NOMO-1 treated with DMSO at 0.1 percent for 48 hours (cell line): ENCODE measurements at regions not wholly inside any gene's neighbourhood (a gene's known extent, or its start where the extent isn't known, plus 50 kb on each side); places are given as distances from the start of the nearest gene placed in this dataset.

Source experiments
- DNase-seq: peaks from one replicate; lab custom pipeline; 2025; ENCODE audit not compliant: unreplicated experiment; lab: John Stamatoyannopoulos, UW

DNA sequence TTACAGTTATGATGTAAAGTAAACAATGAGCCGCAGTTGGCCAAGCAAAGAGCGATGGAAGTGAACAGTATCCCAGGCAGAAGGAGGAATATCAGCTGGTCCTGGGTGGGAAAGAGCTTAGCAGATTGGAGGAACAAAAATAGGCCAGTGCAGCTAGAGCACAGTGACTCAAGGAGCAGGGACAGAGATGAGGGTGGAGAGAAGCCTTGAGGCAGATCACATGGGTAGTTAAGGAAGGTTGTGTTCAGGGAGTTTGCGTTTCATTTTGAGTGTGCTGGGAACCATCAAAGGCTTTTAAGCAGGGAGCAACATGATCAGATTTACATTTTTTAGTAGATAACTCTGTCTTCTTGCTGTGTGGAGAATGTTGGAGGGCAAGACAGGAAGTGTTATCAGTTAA is 113.6 kb downstream of the OAT start:
- DNase-seq = no peak

DNA sequence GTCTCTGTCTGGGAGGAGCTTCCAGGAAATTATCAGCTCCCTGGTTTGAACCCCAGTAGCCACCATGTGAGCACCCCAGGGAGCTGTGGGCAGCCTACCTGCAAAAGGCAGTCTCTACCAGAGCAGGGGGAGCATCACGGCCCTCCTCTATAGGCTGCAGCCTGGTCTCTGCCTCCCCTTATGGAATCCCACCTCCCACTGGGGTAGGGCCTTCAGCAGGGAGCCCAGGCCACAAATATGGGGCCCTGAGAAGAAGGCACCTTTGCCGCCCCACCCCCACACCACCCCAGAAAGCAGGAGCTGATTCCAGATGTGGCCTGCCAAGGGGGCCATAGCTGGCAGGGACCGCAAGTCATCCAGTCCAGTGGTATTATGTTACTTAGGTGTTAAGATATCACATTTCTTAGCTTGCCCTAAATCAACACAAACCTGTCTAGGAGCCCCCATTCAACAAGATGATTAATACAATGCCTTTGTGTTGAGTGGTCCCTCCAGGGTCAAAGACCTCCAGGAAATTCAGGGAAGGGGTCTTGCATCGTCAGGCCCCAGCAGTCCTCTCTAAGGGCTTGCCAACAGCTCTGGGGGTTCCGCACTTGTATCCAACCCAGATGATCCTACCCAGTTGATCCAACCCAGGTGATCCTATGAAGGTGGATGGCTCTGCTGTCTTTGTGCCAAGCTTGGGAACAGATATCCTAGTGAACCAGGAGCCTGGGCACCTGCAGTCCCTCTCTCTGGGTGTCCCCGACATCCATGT is 114.9 kb downstream of the OAT start:
- no peak for DNase-seq

DNA sequence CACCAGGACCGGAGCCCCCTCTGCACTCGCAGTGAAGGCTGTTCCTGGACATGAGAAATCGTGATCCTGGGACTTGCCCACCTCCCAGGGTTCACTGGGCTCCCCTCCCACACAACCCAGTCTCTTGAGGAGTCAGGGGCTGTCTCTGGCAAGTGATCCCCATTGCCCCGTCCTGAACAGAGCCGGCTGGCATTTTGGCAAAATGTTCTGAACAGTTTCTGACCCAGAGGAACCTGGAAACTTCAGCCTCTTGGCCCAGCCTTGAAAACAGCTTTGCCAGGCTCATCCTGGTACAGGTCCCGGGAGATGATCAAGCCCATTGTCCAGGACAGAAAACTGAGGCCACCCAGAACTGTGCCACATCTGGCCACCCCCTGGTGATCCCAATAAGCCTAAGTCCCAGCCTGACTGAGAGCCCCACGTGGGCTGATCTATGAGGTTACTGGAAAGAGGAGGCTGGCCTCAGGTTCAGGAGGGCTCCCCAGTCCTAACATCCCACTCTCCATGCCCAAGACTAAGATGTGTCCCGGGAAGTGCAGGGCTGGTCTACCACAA is 115.7 kb downstream of the OAT start:
- DNase-seq = no peak

DNA sequence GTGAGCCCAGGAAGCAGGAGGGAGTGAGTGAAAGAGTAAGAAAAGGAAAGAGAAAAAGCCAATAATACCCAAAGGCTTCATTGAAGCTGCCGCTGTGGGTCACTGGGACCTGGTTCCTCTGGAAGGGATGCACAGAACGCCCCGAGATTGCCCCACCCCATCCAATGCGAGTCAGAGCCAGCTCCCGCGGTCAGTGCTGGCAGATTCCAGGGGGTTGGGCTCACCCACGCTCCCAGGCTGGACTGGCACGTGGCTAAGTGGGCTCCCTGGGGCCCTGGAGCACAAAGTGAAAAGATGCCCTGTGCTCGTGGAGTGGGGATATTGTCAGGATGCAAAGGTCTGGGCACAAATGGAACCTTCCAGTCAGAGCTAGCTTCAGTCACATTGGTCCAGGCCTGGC is 117.0 kb downstream of the OAT start:
- no peak for DNase-seq

DNA sequence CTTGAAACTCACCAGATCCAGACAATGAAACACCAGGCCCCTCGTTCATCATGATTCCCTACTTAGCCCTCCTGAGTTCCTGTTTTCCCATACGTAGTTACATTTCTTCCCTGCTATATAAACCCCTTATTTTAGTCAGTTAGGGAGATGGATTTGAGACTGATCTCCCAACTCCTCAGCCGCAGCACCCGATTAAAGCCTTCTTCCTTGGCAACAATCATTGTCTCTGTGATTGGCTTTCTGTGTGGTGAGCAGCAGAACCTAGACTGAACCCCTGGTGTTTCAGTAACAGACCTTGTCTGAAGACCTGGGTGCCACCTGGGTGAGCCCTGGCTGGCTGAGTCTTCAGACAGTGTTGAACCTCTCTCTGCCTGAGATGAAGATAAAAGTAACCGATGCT is 118.0 kb downstream of the OAT start:
- DNase-seq = no peak

DNA sequence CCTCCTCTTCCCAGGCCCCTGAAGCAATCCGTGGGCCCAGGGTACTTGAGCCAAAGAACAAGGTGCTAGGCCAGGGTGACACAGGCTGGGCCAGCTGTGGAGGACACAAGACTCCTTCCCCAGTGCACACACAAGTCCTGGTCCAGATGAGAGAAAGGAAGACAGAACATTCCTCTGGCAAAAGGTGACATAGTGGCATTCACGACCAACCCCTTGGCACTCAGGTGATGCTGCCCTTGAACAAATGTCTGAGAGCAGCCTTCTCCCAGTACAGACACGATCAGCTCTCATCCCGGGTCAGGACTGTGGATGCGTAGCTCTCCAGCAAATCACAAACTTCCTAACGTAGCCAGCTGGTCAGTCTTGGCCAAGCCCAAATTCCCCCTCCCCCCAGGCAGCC is 118.5 kb downstream of the OAT start:
- no peak for DNase-seq

DNA sequence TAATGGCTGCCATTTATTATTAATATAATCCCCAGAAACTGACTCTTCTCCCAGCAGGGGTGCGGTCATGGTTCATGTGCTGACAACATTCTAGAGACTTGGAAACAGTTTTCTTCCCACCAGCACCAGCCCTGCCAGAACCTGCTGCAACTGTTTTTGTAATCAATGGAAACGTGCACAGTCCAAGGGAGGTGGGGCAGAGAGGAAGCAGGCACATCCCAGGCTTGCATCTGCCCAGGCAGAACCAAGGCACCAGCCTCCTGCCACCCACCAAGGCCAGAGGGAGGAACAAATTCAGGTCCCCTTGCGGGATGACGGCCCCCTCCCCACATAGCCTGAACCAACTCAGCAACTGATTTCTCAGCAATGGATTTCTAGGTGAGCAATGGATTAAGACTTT is 119.0 kb downstream of the OAT start:
- DNase-seq = no peak

DNA sequence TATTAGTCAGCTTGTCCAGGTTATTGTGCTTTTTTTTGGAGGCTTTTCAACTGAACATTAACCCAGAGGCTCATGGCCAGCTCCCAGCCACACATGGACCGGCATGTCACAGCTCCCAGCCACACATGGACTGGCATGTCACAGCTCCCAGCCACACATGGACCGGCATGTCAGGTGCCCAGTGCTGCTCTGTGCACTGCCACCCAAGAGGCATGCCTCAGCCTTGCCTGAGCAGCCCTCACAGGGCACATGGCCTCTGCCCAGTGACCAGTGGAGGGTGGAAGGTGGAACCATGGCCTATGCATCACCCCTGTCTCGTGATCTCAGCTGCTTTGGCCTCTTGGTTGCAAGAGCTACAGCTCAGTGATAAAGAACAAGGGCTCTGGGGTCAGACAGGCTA is 119.8 kb downstream of the OAT start:
- no peak for DNase-seq

DNA sequence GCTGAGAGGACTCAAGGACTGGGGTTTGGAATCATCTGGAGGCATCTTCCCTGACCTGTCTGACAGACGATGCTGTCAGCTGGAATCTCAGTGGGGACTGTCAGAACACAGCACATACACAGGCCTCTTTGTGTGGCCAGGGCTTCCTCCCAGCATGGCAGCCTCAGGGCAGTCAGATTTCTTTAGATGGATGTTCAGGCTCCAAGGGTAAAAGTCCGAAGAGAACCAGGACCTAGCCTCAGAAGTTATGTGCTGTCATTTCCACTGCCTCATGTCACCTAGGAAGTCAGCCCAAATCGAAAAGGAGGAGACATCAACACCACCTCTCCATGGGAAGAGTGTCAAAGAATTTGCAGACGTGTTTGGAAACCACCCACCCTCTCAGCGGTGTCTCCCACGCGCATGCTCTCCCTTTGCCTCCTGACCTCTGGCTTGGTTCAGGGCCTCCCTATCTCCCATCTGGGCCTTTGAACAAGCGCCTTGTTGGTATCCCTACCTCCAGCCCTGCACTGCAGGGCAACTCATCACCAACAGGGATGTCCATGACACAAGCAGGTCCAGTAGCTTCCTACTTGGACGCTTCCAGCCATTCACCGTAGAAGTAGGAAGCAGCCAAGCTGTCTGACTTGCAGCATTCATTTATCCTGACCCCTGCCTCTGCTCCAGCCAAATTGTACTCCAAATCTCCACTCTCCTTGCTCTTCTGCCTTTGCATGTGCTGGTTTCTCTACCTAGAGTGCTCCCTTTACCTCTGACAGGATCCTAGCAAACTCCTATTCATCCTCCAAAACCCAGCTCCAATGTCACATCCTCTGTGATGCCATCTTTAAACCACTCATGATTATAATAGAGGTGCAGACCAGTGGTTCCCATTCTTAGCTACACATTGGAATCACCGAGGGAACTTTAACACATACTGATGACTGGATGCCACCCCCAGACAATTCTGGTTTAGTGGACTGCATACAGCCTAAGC is 121.6 kb downstream of the OAT start:
- no peak for DNase-seq

DNA sequence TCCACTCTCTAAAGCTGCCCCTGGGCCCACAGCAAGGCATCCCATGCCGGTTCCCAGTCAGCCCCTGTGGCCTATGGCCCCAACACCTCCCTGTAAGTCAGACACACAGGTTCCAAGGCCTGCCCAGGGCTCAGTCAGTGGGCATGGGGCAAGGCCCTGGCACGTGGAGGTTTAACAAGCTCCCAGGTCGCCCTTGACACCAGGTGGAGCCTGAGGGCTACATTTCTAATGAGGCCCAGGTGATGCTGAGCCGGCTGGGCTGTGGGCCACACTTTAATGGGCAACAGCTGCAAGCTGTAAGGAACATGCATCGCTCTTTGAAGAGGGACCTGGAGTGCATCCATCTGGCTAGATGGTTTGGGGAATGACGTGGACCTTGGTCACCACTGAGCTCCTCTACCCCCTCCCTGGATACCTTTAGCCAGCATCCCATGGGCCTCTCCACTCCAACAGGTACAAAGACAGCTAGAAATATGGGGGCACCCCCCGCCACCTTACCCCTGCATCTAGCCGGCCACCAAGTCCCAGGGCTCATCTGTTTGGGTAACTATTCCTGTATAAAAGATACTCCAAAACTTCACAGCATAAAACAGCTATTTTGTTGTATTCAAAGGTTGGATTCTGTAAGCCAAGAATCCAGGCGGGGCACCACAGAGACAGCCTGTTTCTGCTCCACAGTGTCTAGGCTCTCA is 122.5 kb downstream of the OAT start:
- DNase-seq = no peak

DNA sequence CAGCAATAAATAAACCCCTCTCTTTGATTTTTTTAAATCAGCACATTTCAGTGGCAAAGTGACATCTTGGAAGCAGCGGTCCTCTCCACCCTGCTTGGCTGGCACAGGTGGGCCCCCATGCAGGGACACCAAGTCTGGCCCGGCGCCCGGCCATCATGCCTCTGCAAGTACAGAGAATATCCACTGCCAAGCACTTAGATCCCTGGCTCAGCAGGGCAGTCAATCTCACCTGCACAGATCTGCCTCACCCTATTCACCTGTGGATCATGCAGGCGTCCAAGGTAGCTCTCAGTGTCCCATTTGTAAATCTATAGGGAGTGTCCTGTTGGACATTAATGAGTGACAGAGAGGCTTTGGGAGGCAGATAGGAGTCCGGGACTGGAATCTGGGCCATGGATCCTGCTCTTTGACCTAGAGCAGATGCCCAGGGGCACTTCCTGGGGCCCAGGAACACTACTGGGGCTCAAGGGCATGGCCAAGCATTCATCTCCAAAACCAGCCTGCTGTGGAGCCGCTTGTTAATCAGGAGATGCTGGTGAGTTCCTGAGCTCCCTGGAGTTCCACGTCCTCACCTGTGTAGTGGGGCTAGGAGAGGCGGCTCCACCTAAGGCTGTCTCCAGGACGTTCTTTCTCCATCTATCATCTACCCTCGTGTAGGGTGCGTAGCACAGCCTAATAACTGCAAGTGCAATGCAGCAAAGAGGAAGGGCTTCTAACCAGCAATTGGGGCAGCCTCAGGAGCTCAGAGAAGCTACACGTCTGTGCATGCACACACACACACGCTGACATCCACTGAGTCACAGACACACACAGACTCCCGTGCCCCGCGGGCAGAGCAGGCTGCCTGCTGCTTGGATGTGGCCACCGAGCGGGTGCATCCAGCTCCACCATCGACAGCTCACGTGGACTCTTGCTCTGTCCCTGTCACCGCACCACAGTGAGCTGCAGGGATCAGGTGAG is 123.6 kb downstream of the OAT start:
- no peak for DNase-seq

DNA sequence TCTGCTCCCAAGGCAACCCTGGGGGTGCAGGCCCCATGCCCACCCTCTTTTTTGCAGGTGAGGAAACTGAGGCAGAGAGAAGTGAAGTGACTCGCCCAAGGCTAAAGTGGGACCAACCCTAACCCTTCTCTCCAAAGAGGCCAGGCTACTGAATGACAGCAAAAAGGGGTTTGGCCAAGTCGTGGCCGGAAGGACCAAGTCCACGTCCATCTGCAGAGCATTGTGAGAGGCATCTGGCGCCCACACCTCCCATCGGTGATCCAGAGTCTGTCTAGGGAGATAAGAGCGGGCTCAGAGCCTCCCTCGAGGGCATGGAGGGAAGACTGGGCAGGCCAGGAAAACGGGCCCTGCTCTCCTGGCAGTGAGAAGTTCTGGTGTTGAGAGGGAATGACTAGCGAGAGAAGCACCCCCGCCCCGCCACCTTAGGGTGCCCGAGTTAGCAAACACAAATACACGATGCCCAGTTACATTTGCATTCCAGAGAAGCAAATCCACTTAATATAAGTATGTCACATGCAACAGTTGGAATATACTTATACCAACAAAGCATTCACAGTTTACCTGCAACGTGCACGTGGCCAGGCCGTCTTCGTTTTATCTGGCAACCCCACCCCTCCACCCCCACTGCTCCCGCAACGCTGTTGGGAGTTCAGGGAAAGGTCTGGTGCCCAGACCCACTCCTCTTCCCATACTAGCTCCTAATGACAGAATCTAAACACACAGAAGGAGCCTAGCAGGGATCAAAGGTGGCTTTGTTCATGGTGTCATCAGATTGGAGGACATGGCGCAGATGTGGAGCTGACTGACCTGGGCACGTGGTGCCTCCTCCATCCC is 124.9 kb downstream of the OAT start:
- DNase-seq = no peak

DNA sequence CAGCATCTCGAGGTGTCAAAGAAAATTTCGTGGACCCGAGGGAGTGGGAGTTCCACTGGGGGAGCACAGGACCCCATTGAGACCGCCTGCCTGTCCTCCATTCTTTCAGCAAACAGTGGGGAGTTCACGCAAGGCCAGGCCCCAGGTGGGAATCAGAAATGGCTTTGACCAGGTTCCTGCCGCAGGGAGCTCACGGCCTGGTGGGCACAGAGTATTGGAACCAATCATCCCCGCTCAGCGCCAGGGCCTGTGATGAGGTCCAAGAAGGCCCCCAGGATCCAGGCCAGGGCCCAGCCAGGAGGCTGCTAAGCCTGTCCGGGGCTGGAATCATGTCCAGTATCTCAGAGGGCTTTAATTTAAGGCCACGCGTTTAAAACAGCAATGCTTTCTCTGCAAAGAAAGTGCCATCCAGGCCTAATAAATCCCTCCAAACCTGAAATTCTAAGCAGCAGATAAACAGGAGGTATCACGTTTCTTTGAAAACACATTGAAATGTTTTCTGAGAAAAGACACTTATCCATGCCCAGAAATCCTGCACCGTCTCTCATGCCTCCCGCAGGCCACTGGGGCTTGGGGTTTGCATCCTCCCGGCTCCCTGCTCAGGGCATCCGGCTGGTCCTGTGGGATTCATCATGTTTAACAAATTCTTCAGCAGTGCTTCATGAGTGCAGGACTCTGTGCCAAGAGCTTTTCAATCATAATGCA is 125.7 kb downstream of the OAT start:
- no peak for DNase-seq

DNA sequence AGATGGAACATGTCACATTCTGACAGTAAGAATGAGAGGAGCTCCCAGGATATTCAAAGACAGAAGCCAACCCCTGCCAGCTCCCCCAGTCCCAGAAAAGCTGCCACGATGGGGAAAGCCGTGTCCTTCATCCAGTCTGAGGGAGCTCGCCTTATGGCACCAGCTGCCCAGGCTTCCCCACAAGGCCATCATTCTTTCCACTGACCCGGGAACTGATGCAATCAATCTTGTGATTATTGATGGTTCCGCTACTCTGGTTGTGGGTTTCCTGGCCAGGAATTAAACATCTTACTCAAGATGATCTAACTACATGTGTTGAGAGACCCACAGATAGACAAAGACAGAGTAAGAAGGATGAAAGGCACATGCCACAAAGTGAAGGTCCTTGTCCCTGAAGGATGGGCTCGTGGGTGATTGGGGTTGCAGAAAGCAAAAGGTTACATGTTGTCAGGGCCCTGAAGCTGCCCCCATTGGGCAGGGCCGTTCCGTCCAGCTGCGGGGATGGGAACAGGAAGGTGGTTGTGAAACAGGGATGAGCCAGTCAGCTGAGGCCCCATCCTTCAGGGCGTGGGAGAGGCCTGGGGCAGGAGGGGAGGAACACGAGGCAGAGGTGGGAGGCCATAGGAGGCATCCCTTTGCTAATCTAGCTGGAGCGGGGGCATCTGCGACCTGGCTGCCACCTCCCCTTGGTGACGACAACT is 127.6 kb downstream of the OAT start:
- peak; percentile 65 for DNase-seq

DNA sequence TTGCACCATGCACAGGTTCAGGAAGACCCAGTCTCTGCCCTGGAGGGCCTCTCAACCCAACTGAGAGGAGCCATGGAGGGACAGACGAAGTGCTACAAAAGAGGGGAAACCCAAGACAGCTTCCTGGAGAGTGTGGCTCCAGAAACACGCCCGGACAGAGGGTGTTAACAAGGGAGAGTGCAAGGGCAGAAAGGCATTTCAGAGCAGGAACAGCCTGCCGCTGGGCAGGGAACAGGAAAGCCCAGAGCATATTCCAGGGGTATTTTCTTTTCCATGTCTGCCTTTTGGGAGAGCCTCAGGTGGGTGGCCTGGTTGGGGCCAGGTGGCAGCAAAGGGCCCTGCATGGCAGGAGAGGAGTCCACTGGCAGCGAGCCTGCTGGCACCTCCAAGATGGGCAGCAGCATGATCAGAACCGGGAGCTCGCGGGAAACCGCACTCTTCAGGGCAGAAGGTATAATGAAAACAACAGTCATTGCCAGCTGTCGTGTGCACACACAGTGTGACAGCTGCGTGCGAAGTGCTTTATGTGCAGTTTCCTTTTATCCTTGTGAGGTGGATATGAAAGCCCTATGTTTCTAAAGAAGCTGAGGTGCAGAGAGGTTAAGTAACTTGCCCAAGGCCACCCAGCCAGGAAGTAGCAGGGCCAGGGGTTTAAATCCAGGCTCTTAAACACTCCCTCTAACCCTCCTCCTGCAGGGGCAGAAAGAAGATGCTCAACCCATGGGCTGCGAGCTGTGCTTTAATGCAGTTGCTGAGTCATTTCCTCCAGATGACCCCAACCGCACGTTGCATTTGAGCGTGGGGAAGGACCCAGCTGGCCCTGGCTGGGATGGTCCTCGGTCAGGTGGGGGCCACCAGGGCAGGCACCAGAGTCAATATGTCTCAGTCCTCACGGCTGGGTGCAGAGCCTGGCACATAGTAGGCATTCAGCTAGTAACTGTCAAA is 128.6 kb downstream of the OAT start:
- DNase-seq = peak; percentile 82

DNA sequence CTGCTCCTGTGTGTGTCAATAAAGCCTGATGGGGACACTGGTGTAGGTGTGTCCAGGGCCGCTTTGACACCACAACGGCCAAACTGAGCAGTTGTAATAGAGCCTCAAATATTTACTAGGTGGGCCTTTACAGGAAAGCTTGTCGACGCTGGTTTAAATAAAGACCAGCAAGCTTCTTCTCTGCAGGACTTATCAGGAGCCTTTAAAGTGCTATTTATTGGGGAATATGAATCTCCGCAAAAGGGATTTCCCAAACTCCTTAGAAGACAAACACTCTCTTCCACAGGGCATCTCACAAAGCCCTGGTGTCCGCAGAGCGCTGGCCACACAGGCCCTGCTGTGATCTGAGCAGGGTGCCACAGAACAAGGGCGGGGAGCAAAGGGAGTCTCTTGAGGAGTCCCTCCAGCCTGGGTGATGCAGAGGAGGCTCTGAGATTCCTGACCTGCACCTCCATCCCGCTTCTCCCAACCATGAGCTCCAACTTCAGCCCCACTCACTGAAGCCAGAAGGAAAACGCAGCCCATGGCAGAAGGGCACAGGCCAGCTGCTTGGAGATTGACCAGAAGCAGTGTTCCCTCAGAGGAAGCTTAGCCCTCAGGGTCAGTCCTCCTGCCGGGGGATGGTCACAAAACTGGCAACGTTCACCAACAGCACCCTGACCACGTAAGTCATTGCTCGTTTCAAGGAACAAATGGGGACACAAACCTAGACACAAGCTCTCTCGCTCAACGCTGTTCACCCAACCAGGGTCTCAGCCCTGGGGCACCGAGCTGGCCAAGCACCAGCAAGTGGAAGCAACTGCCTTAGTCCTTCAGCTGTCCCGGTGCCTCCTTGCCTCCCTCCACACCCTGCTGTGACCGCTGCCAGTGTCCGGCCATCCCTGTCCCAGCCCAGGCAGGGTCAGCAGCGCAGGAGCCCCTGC is 129.5 kb downstream of the OAT start:
- DNase-seq = no peak
